ENCODE measurements at regions not wholly inside any gene's neighbourhood (a gene's known extent, or its start where the extent isn't known, plus 50 kb on each side); places are given as distances from the start of the nearest gene placed in this dataset.

DNA sequence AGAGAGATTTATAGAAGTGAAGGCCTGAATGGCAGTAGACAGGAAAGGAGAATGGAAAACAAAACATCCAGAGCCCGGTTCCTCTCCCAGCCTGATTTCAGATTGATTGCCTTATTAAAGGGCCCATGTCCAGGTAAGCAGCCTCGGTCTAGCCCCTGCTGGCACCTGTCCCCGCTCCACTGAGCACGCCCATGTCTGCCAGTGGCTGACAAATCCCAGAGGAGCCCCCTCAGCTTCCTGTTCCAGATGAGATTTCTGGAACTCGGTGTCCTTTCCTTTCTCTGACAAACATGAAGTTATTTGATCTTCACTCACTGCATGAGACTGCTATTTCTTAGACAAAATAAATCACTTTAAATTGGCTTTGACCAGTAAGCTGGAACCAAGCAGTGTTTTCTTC is 187.0 kb upstream of the ADCY2 start:
- Histone ChIP-seq H3K9me3 (no peaks in the 10 kb centered on the region), H3K4me3 (no peak overlapping the region), H3K27me3 (no peaks in the 10 kb centered on the region), H3K4me1 (no peaks in the 10 kb centered on the region), H3K27ac (peak overlapping the region in 1 of 4 donors; percentile 24), H3K36me3 (no peaks in the 10 kb centered on the region)
- in situ Hi-C loops (cut with MboI; ENCODE audit: low sequenced_read_pairs in 4 of 4) = no loop called here
- TF ChIP-seq POLR2A (IDR thresholded peaks at IDR 0.05) = no peak
- TF ChIP-seq, protein P1, sequence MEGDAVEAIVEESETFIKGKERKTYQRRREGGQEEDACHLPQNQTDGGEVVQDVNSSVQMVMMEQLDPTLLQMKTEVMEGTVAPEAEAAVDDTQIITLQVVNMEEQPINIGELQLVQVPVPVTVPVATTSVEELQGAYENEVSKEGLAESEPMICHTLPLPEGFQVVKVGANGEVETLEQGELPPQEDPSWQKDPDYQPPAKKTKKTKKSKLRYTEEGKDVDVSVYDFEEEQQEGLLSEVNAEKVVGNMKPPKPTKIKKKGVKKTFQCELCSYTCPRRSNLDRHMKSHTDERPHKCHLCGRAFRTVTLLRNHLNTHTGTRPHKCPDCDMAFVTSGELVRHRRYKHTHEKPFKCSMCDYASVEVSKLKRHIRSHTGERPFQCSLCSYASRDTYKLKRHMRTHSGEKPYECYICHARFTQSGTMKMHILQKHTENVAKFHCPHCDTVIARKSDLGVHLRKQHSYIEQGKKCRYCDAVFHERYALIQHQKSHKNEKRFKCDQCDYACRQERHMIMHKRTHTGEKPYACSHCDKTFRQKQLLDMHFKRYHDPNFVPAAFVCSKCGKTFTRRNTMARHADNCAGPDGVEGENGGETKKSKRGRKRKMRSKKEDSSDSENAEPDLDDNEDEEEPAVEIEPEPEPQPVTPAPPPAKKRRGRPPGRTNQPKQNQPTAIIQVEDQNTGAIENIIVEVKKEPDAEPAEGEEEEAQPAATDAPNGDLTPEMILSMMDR (IDR thresholded peaks at IDR 0.05 in 4 of 5, conservative IDR thresholded peaks at IDR 0.05 in 1 of 5) = no peak
- ATAC-seq (peak; percentile 68 to 71), DNase-seq (peak in 1 of 2 donors; percentile 64)
- intact Hi-C loops (cut with DNase I; ENCODE audit: low total_unique reads) = no loop called here

DNA sequence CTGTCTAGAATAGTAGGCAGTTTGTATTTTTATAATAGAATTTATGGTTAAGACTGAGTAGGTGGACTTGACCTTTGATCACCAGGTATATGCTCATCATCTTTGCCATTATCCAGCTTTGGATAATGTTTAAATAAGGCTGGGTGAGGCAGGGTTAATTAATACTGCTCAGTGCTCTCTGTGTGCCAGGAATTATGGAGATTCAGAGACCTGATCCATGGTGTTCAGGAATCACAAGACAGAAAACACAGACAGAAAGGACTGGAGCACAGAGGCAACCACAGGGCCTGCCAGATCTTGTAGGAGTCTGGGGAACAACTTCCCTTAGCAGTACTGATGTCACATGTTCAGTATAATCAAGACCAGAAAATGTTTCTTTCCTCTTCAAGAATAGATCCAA is 186.3 kb upstream of the ADCY2 start:
- no peaks in the 10 kb centered on the region for H3K27me3 ChIP-seq
- DNase-seq (peak in 1 of 2 donors; percentile 41), ATAC-seq (peak; percentile 42 to 54)
- no peaks in the 10 kb centered on the region for H3K36me3 ChIP-seq
- H3K4me1 ChIP-seq = no peaks in the 10 kb centered on the region
- no peak overlapping the region for H3K4me3 ChIP-seq
- no peaks in the 10 kb centered on the region for H3K9me3 ChIP-seq
- peak overlapping the region in 1 of 4 donors; percentile 11 for H3K27ac ChIP-seq
- in situ Hi-C loops (cut with MboI; ENCODE audit: low sequenced_read_pairs in 4 of 4) = no loop called here
- intact Hi-C loops (cut with DNase I; ENCODE audit: low total_unique reads) = no loop called here
- TF ChIP-seq, protein P1 (IDR thresholded peaks at IDR 0.05 in 4 of 5, conservative IDR thresholded peaks at IDR 0.05 in 1 of 5) = no peak
- no peak for TF ChIP-seq POLR2A (IDR thresholded peaks at IDR 0.05)

DNA sequence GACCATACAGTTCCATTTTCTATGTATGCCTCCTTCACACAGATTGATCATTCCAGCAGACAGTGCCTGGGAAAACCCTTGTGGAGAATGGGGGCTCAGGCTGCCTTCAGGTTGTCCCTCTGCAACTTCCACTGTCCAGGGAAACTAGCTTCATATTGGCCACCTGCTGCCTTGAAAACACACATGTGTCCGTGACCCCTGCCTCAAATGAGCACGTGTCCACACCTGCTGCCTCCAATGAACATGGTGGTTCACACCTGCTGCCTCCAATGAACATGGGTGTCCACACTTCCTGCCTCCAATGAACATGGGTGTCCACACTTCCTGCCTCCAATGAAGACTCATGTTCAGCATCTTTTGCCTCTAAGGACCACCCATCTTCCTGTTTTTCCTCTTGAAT is 185.4 kb upstream of the ADCY2 start:
- in situ Hi-C loops (cut with MboI; ENCODE audit: low sequenced_read_pairs in 4 of 4) = no loop called here
- ATAC-seq (no peak), DNase-seq (no peak)
- H3K27me3 ChIP-seq = no peaks in the 10 kb centered on the region
- no peak overlapping the region for H3K27ac ChIP-seq
- no peak overlapping the region for H3K4me3 ChIP-seq
- H3K36me3 ChIP-seq = no peaks in the 10 kb centered on the region
- no peaks in the 10 kb centered on the region for H3K4me1 ChIP-seq
- TF ChIP-seq POLR2A (IDR thresholded peaks at IDR 0.05) = no peak
- TF ChIP-seq, protein P1 (IDR thresholded peaks at IDR 0.05 in 4 of 5, conservative IDR thresholded peaks at IDR 0.05 in 1 of 5) = no peak
- intact Hi-C loops (cut with DNase I; ENCODE audit: low total_unique reads) = no loop called here
- no peaks in the 10 kb centered on the region for H3K9me3 ChIP-seq

DNA sequence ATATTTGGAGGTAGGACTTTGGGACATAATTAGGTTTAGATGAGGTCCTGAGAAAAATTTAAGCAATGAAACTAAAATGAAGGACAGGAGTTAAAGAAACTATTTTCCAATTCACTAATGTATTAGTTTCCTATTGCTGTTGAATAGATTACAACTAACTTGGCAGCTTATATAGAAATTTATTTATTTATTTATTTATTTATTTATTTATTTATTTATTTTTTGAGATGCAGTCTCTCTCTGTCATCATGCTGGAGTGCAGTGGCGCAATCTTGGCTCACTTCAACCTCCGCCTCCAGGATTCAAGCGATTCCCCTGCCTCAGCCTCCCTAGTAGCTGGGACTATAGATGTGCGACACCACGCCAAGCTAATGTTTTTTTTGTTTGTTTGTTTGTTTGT is 182.4 kb upstream of the ADCY2 start:
- DNase-seq (no peak), ATAC-seq (no peak)
- H3K36me3 ChIP-seq = no peaks in the 10 kb centered on the region
- H3K27me3 ChIP-seq = no peaks in the 10 kb centered on the region
- H3K4me1 ChIP-seq = no peaks in the 10 kb centered on the region
- H3K9me3 ChIP-seq = no peaks in the 10 kb centered on the region
- TF ChIP-seq, protein P1 (IDR thresholded peaks at IDR 0.05 in 4 of 5, conservative IDR thresholded peaks at IDR 0.05 in 1 of 5) = no peak
- no peak for TF ChIP-seq POLR2A (IDR thresholded peaks at IDR 0.05)
- intact Hi-C loops (cut with DNase I; ENCODE audit: low total_unique reads) (no loop called here), in situ Hi-C loops (cut with MboI; ENCODE audit: low sequenced_read_pairs in 4 of 4) (no loop called here)
- H3K27ac ChIP-seq = no peak overlapping the region
- H3K4me3 ChIP-seq = no peak overlapping the region

DNA sequence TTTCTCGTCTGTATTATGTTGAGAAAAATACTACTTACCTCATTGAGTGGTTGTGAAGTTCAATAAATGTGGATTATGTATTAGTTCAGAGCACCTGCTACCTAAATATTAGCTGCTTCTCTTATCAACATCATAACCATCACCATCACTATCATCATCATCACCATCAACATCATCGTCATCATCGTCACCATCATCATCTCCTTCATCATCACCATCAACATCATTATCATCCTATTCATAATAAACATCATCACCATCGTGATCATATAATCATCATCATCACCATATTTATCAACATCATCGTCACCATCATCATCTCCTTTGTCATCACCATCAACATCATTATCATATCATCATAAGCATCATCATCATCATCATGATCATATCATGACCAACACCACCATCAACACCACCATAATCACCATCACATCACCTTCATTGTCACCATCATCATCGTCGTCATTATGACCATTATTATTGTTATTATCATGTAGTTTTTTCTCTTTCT is 181.0 kb upstream of the ADCY2 start:
- TF ChIP-seq, protein P1 (IDR thresholded peaks at IDR 0.05 in 4 of 5, conservative IDR thresholded peaks at IDR 0.05 in 1 of 5) = no peak
- TF ChIP-seq POLR2A (IDR thresholded peaks at IDR 0.05) = no peak
- no peak overlapping the region for H3K27ac ChIP-seq
- no peaks in the 10 kb centered on the region for H3K36me3 ChIP-seq
- intact Hi-C loops (cut with DNase I; ENCODE audit: low total_unique reads) (no loop called here), in situ Hi-C loops (cut with MboI; ENCODE audit: low sequenced_read_pairs in 4 of 4) (no loop called here)
- H3K27me3 ChIP-seq = no peaks in the 10 kb centered on the region
- H3K4me3 ChIP-seq = no peak overlapping the region
- no peaks in the 10 kb centered on the region for H3K9me3 ChIP-seq
- DNase-seq (no peak), ATAC-seq (no peak)
- no peaks in the 10 kb centered on the region for H3K4me1 ChIP-seq

Measured in gastrocnemius medialis (tissue), 4 donors.